Activated CD8-positive, alpha-beta T cell treated with anti-CD3 and anti-CD28 coated beads for 36 hours (primary cell): ENCODE measurements at regions not wholly inside any gene's neighbourhood (a gene's known extent, or its start where the extent isn't known, plus 50 kb on each side); places are given as distances from the start of the nearest gene placed in this dataset.
A peak's percentile ranks its signal among the peaks of the same experiment; 100 is the strongest.
"Not testable (repeated sequence)": the region's sequence is repeated elsewhere in the genome, so short reads cannot be mapped to it uniquely, and the experiment has no call there.

Experiments used
- ATAC-seq: fragments of 200-7000 bp; cut with Tn5 transposase; one replicate; pipeline ENCODE4 v1.10.0; 2021; ENCODE audit warnings: mild to moderate bottlenecking, moderate library complexity
- CTCF ChIA-PET: fragments of 350-600 bp; sonication (Branson Sonifier 250); formaldehyde crosslinking; loops from one replicate; lab custom pipeline; 2021; ENCODE audit warnings: antibody characterized with exemption; lab: Charles Lee
- POLR2A ChIA-PET: fragments of 350-600 bp; sonication (Branson Sonifier 250); formaldehyde crosslinking; loops from one replicate; lab custom pipeline; 2021; ENCODE audit warnings: antibody characterized with exemption; lab: Charles Lee
- DNase-seq: peaks from one replicate; pipeline ENCODE4 v3.0.0-alpha.2; 2020
- H3K27ac Mint-ChIP-seq: one replicate; pipeline ENCODE4 v1.8.0; 2021; ENCODE audit warnings: mild to moderate bottlenecking, mixed read lengths
- H3K27me3 Mint-ChIP-seq: one replicate; pipeline ENCODE4 v1.8.0; 2021; ENCODE audit warnings: mixed read lengths
- H3K36me3 Mint-ChIP-seq: one replicate; pipeline ENCODE4 v1.8.0; 2021; ENCODE audit warnings: low read depth, mixed read lengths
- H3K4me1 Mint-ChIP-seq: one replicate; pipeline ENCODE4 v1.8.0; 2021; ENCODE audit warnings: low read depth, mixed read lengths
- H3K4me3 Mint-ChIP-seq: one replicate; pipeline ENCODE4 v1.8.0; 2021; ENCODE audit warnings: mild to moderate bottlenecking, moderate library complexity, mixed read lengths
- H3K9me3 Mint-ChIP-seq: one replicate; pipeline ENCODE4 v1.8.0; 2021; ENCODE audit warnings: mixed read lengths
- intact Hi-C: fragments of 100-400 bp; cut with micrococcal nuclease; formaldehyde crosslinking; loops from one replicate; pipeline ENCODE4 v1.10.0; 2022
- TF ChIP-seq, protein P1 (sequence below): fragments of 200-600 bp; IDR thresholded peaks from one replicate; pipeline ENCODE4 v1.8.0; 2022; ENCODE audit warnings: antibody characterized with exemption, mild to moderate bottlenecking

DNA sequence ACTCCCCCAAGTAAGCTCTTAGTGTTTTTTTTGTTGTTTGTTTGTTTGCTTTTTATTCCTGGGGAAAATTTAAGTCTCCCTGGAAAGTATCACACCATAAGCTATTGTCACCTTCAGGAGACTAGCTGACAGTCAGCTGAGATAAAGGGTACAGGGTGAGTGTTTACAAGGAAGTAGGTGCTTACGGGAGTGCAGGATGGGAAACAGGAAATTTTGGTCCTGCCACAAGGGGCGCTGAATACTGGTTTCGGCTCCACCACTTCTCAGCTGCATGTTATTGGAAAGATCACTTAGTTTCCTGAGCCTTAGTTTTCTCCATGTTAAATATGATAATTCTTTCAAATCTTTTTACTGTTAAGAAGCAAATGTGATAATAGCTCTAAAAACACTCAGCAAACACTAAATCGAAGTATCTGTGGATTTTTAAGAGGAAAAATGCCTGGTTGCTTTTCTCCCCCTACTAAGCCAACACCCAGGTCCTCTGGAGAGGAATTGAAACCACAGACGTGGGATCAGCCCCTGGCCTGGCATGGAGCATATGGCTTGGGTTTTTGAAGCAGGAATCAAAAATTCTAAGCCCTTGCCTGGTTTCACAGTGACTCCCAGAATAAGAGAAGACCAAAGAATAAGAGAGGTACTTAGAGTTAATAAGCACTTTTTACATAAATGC is 90.7 kb downstream of the SCN11A start:
- Mint-ChIP-seq H3K4me3 (no peak overlapping the region), H3K4me1 (peaks cover 6% of the 10 kb centered on the region), H3K27me3 (peaks cover 2% of the 10 kb centered on the region), H3K36me3 (no peaks in the 10 kb centered on the region), H3K9me3 (no peaks in the 10 kb centered on the region), H3K27ac (peak overlapping the region; percentile 40)
- TF ChIP-seq, protein P1, sequence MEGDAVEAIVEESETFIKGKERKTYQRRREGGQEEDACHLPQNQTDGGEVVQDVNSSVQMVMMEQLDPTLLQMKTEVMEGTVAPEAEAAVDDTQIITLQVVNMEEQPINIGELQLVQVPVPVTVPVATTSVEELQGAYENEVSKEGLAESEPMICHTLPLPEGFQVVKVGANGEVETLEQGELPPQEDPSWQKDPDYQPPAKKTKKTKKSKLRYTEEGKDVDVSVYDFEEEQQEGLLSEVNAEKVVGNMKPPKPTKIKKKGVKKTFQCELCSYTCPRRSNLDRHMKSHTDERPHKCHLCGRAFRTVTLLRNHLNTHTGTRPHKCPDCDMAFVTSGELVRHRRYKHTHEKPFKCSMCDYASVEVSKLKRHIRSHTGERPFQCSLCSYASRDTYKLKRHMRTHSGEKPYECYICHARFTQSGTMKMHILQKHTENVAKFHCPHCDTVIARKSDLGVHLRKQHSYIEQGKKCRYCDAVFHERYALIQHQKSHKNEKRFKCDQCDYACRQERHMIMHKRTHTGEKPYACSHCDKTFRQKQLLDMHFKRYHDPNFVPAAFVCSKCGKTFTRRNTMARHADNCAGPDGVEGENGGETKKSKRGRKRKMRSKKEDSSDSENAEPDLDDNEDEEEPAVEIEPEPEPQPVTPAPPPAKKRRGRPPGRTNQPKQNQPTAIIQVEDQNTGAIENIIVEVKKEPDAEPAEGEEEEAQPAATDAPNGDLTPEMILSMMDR, result peak; percentile 64
- intact Hi-C loops, result no loop called here
- CTCF ChIA-PET, result interaction anchor here (0.8 to 1.7 kb wide), 13 partner anchors 10 to 274 kb away, joined by 3 to 7 read pairs (median 4); no protein-coding TSS in a partner anchor
- POLR2A ChIA-PET, result no interaction called here
- peak; percentile 61 for ATAC-seq
- DNase-seq, result peak; percentile 51

DNA sequence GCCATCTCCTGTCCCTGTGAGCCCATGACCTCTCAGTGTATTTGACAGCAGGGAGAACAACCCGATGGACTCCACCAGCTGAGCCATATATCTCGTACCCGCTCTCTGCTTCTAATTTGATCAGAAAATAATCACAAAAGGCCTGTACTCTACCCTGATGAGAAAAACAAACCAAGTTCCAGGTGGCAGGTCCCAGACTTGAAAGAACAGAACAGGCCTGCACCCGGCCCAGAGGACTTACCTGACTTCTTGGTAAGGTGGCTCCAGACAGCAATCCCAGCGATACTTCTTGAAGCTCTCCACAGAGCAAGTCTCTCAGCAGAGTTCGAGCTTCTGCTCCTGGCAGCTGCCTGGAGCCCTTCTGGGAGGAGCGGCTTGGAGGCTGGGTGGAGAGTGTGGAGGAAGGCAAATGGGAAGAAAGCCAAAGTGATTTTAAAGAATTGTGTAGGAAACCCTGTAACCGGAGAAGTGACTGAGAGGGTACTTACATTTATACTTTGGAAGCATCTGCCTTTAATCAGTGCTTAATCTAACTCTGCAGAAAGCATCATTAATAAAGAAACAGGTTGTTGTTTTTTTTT is 91.6 kb downstream of the SCN11A start:
- intact Hi-C loops, result no loop called here
- Mint-ChIP-seq H3K36me3 (no peaks in the 10 kb centered on the region), H3K4me3 (no peak overlapping the region), H3K27me3 (peaks cover 2% of the 10 kb centered on the region), H3K4me1 (peaks cover 6% of the 10 kb centered on the region), H3K27ac (no peak overlapping the region), H3K9me3 (no peaks in the 10 kb centered on the region)
- ChIA-PET CTCF (interaction anchor here (0.8 to 1.7 kb wide), 11 partner anchors 11 to 155 kb away, joined by 3 to 7 read pairs (median 4); no protein-coding TSS in a partner anchor), POLR2A (no interaction called here)
- no peak for ATAC-seq
- TF ChIP-seq, protein P1, result no peak
- DNase-seq, result no peak

DNA sequence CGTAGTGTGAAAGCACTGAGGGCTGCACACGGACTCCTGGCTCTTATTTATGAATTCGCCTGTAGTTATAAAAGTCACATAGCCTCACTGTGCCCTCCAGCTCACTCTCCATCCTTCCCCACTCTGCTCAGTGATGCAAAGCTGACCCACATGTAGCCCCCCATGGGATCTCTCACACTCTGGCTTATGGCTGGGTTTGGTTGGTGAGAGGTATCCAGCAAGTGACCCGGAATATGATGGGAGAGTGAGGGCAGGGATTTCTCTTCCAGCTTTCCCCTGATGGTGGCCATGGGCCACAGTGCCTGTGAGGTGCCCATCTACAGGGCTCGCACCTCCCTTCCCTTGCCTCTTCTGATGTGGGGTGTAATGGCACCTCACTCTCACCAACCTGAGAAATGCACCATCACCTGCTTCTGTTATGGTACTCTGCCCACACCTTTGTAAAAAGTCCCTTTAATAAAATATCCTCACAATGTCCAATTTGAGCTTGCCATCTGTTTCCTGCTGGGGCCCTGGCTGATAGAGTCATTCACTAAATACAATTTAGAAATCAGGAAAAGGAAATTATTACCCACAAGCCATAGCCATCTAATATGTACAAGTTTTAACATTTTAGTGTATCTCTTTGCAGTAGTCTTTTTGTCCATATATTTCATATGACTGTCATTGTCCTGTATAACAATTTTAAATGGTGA is 93.6 kb downstream of the SCN11A start:
- H3K27ac Mint-ChIP-seq, result no peak overlapping the region
- ATAC-seq, result no peak
- TF ChIP-seq, protein P1, result no peak
- no peaks in the 10 kb centered on the region for H3K36me3 Mint-ChIP-seq
- ChIA-PET CTCF (no interaction called here), POLR2A (interaction anchor here (0.6 kb wide), 1 partner anchor 44 kb away, joined by 3 read pairs; no protein-coding TSS in a partner anchor)
- intact Hi-C loops, result no loop called here
- H3K4me1 Mint-ChIP-seq, result peaks cover 6% of the 10 kb centered on the region
- H3K9me3 Mint-ChIP-seq, result no peaks in the 10 kb centered on the region
- no peak for DNase-seq
- no peak overlapping the region for H3K4me3 Mint-ChIP-seq
- peaks cover 2% of the 10 kb centered on the region for H3K27me3 Mint-ChIP-seq

DNA sequence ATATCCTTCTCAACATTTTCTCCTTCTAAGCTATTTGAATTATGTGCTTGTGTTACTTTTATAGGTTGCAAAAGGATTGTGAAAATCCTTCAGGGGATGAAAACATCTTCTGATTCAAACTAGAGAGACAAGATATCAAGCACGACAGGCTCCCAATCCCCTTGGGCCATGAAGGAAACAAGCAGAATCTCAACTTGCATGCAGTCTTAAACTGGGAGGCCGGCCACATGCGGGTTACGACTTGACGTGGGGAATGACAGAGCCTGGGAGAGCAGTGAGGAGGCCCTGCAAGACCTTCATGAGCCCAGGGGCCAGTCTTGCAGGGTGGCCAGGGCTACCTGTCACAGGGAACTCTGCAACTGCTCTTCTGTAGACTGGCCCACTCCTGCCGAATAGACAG is 94.4 kb downstream of the SCN11A start:
- intact Hi-C loops, result no loop called here
- Mint-ChIP-seq H3K27ac (no peak overlapping the region), H3K27me3 (no peaks in the 10 kb centered on the region), H3K36me3 (no peaks in the 10 kb centered on the region), H3K4me1 (peaks cover 6% of the 10 kb centered on the region), H3K4me3 (no peak overlapping the region), H3K9me3 (no peaks in the 10 kb centered on the region)
- TF ChIP-seq, protein P1, result no peak
- CTCF ChIA-PET, result no interaction called here
- ATAC-seq (no peak), DNase-seq (no peak)
- POLR2A ChIA-PET, result no interaction called here

DNA sequence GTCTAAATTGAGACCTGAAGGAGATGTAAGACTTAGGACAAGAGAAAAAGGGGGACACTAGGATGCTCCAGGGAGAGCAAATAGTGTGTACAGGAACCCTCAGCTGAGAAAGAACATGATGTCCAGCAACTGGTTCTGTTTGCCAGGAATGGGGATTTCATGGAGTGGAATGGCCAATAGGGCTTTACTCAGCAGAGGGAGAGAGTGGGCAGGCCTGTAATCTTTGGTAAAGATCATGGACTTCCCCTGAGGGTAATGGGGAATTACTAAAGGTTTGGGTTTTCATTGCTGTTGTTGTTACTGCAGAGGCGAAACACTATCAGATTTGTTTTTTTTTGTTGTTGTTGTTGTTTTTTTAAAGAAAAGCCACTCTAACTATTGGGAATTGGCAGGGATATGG is 99.0 kb downstream of the SCN11A start:
- ChIA-PET CTCF (no interaction called here), POLR2A (no interaction called here)
- Mint-ChIP-seq H3K27ac (no peak overlapping the region), H3K9me3 (no peaks in the 10 kb centered on the region), H3K36me3 (no peaks in the 10 kb centered on the region), H3K27me3 (no peaks in the 10 kb centered on the region), H3K4me3 (no peak overlapping the region), H3K4me1 (no peaks in the 10 kb centered on the region)
- TF ChIP-seq, protein P1, result no peak
- intact Hi-C loops, result no loop called here
- ATAC-seq (no peak), DNase-seq (no peak)

DNA sequence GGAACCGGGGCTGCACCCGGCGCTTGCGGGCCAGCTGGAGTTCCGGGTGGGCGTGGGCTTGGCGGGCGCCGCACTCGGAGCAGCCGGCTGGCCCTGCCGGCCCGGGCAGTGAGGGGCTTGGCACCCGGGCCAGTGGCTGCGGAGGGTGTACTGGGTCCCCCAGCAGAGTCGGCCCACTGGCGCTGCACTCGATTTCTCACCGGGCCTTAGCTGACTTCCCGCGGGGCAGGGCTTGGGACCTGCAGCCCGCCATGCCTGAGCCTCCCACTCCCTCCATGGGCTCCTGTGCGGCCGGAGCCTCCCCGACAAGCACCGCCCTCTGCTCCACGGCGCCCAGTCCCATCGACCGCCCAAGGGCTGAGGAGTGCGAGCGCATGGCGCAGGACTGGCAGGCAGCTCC is 100.6 kb downstream of the SCN11A start:
- H3K4me3 Mint-ChIP-seq, intact Hi-C loops, H3K27me3 Mint-ChIP-seq, H3K9me3 Mint-ChIP-seq, H3K4me1 Mint-ChIP-seq, POLR2A ChIA-PET, H3K27ac Mint-ChIP-seq, H3K36me3 Mint-ChIP-seq, DNase-seq, ATAC-seq: not testable (repeated sequence)
- CTCF ChIA-PET, result interaction anchor here (1.2 kb wide), 1 partner anchor 10 kb away, joined by 3 read pairs; no protein-coding TSS in a partner anchor
